SK-MEL-5 (cell line): ENCODE measurements at regions not wholly inside any gene's neighbourhood (a gene's known extent, or its start where the extent isn't known, plus 50 kb on each side); places are given as distances from the start of the nearest gene placed in this dataset.

Experiments
- DNase-seq: peaks from one replicate; pipeline ENCODE4 v3.0.0-alpha.2; 2016; ENCODE audit warnings: low read depth, low spot score
- in situ Hi-C: cut with HindIII; loops from 2 replicates; pipeline ENCODE4 v1.10.0; 2016; ENCODE audit warnings: low sequenced_read_pairs, high pct_unique_total_duplicates, low pct_unique_long_range_greater_than_20kb

DNA sequence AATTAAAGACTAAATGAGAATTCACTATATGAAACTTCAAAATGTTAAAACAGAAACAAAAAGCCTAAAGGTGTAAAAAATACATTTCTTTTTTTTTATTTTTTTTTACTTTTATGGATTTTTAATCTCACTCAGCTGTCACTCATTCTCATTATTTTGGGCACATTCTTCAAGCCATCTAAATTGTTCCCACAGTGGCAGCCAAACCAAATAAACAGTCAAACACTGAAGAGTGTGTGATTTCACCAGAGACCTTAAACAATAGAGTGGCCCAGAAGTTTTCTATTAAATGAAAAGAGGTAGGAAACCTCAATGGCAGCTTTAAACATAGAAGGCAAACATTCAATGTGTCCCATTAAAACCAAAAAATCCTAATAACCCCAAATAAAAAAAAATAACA is 616.1 kb downstream of the OTOL1 start:
- no peak for DNase-seq
- in situ Hi-C loops: no loop called here

DNA sequence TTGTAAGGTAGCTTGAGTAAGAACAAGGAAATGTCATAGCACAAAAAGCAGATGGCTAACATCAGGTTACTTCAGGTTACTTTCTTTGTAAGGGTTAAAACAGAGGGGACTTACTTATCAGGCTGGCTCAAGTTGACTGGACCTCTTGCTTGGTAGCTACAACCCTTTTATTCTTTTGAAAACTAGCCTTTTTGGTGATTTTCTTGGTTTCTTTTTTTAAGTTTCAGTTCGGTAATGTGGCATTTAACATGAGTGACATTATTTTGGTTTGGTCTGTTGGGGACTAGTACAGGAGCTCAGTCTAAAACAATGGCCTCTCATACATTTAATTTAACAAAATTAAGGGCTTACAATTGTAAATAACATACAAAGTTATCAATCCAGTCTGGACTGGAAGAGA is 621.4 kb downstream of the OTOL1 start:
- in situ Hi-C loops: no loop called here
- DNase-seq: no peak

DNA sequence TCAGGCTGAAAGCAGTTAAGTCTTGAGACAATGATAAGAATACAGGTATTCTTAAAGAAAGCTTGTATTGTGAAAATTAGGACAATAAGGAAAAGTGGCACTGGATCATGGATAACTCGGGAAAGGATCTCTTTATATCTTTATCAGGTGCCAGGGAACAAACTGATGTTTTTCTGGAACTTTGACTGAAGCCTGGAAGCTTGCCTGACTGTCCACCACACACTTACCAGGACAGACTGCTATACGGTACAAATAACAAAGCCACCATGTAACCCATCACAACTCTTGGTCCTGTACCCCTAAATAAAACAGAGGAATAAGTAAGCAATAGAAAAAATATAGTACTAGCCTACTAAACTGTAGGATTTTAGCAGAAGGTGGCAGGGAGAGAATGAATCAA is 623.0 kb downstream of the OTOL1 start:
- DNase-seq: no peak
- in situ Hi-C loops: no loop called here

DNA sequence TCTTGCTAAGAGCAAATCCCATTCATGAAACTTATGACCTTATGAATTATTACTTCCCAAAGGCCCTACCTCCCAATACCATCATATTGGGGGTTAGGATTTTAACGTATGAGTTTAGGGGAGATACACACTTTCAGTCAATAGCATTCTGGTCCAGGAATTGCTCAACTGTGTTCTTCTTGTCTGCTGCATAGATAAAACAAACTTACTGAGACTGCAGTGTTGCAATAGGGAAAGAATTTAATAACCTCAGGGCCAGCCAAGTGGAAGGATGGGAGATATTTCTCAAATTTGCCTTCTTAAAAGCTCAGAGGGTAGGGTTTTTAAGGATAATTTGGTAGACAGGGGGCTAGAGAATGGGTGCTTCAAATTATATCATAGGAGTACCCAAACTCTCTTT is 625.8 kb downstream of the OTOL1 start:
- in situ Hi-C loops: no loop called here
- DNase-seq: no peak

DNA sequence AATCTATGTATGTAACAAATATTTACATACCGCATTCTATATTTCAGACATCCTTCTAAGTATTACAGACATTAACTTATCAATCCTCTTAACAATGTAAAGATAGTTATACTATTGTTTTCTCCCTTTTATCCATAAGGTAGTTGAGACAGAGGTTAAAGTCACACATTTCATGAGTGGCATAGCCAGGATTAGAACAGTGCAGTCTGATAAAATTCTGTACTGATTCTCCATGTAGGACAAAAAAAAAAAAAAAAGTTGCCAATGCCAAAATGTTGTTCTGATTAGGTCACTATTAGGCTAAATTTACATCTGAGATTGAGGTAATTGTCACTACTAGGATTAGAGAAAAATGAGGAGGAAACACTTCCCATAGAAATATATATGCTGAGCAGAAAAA is 629.2 kb downstream of the OTOL1 start:
- no peak for DNase-seq

DNA sequence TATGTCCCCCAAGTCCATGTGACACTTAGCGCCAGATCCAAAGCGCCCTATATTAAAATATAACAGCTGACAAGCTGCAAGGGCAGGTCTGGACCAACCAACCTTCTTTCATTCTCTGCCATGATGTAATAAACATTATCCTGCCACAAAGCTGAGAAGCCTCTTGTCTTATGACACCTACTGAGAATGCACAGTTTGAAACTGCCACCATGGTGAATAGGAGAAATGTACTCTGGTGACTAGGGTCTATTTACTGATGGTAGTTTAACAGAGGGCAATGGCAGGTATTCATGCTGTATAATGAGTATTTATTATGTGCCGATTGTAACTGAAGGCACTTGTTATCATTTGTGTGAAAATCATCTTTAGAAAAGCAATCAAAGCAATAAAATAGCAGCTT is 634.0 kb downstream of the OTOL1 start:
- DNase-seq: no peak
- in situ Hi-C loops: no loop called here

More for the DNA sequence above, 629.2 kb downstream of the OTOL1 start:
- in situ Hi-C loops: no loop called here

DNA sequence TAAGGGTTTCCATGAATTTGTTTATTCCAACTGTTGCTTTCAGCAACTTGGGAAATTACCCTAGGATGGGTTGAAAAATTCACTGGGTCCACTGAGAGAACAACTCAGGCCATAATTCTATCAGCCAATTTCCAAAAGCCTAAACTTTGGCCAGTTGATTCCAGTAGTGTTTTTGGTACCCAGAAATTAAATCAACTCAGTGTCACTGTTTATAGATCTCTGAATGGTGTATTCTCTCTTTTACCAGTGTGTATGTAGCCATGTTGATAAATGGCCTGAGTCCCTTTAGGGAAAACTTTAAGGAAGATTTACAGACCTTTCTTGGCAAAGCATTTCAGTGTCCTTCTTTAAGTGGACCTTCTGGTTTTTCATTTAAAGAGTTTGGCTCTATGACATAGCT is 636.4 kb downstream of the OTOL1 start:
- no peak for DNase-seq
- in situ Hi-C loops: no loop called here

DNA sequence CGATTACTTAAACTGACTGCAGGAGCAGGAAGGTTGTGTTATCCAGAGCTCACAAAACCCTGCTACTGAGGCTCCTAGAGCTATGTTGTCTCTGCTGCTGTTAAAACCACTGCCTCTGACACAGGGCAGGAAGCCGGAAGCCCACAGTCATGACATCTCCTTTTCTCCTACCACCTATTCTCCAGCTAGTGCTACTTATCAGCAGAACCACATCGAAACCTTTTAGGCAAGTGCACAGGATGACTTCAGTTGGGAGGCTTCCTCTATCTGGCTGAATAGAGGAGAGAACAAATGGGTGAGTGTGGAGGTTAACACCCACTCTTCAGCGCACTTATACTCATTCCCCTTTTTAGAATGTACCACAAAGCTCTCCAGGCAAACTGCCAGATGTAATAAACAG is 638.0 kb downstream of the OTOL1 start:
- no peak for DNase-seq
- in situ Hi-C loops: no loop called here

DNA sequence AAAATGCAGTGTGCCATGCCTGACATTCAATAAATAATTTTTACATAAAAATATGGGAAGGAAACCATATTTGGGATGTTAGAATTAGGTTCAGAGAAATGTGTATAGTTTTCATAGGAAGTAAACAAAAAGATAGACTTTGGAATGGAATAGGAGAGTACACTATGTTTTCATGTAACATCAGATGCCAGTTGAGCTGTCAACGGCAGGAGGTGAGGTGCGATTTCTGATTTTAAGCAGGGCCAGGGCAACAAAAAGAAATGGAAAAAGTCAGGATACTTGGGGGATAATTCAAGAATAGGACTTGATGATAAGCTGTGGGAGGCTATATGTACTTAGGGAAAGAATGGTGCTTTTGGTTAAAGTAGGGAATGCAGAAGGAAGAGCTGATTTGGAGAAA is 639.5 kb downstream of the OTOL1 start:
- in situ Hi-C loops: no loop called here
- DNase-seq: no peak

DNA sequence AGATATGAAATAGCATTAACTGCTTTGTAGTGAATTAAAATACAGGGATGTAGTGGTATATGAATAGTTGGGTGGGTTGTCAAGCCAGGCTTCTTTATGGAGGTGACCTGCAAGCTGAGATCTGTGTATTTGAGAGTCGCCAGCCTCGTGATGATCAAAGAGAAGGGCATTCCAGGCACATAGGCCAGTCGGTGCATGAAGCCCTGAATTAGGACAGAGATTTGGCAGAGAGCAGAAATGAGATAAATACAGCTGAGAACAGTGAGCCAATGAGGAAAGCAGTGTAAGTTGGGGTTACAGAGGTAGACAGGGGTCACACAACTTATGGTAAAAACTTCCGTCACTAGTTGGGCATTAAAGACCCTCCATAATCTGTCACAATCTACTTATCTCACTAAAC is 641.9 kb downstream of the OTOL1 start:
- in situ Hi-C loops: no loop called here
- DNase-seq: no peak

DNA sequence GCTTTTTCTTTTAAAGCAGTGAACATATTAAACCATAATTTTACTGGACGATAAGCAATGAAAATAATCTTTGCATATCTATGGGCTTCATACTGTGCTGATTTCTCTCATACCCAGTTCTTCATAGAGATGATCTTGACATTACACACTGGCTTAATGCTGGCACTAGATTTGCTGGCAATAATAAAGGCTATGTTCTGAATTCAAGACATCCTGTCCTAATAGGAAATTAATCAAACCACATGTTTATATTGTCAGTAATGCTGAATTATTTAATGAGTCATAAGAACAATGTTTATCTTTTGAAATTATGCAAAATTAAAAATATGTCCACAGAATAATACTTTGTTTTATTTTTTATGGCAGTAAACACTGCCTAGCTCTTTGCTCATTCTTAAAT is 643.2 kb downstream of the OTOL1 start:
- in situ Hi-C loops: no loop called here
- DNase-seq: no peak

DNA sequence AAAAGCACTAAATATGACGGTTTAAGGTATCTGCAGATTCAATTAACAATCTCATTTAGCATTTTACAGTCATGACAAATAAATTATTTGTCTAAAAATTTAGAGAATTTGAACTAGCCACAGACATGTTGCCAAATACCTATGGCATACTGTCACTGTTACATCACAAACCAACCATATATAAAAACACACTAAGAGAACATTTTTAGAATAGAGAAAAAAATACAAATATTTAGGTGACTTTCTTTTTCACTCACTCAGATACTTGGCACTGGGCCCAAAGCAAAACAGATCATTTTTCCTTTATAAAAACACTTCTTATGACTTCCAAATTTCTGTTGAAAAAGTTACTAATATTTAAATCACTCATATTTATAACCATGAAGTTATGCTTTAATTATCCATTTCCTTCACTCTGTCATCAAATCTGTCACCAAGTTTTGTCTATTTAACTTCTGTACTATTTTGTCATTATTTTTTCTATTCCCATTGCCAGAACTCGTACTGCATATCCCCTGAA is 644.7 kb downstream of the OTOL1 start:
- DNase-seq: no peak
- in situ Hi-C loops: no loop called here

DNA sequence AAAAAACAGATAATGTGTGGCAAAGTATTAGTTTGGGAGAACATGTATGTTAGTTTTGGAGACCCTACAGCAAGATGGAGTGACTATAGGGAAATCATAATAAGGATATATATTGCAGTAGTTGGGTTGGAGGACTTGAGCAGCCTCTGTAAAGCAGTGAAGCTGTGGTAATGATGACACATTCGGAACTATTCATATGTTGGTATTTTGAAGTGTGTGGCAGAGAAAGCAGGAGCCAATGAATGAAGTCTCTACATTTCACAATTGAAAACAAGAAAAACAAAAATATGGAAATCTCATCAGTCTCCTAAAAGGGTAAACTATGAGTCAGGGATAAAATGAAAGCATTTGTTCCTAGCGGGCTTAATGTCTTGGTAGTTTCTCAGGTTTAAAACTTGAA is 645.9 kb downstream of the OTOL1 start:
- DNase-seq: no peak
- in situ Hi-C loops: no loop called here

DNA sequence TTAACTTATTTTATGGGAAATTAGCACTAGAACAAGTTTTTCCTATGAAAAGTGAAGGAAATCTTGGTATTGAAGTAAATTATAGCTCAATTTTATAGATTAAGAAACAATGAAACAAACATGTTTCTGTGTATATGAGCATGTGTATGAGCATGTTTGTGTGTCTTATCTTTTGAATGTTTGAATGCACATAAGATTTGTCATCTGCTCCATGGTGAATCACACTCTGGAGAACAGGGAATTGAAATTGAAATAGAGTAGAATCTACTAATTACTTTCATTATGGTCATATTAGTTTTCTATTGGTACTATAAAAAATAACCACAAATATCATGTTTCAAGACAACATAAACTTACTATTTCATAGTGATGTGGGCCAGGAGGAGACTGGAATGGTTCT is 646.6 kb downstream of the OTOL1 start:
- in situ Hi-C loops: no loop called here
- DNase-seq: no peak

DNA sequence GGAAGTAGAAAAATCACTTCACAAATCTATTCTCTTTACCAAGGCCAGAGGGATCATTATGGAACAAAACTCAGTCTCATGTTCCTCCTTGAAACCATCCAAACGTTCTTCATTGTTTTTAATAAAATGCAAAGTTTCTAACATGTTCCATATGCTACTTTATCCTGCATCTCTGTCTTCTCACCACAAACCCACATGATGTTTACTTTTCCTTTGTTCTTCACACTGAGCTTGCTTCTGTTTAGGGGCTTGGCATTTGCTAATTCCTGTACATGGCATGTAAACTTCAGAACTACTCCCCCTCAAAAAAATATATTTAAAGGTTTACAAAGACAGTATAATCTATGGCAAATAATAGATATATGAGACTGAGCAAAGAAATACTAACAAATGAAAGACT is 651.4 kb downstream of the OTOL1 start:
- no peak for DNase-seq
- in situ Hi-C loops: no loop called here

DNA sequence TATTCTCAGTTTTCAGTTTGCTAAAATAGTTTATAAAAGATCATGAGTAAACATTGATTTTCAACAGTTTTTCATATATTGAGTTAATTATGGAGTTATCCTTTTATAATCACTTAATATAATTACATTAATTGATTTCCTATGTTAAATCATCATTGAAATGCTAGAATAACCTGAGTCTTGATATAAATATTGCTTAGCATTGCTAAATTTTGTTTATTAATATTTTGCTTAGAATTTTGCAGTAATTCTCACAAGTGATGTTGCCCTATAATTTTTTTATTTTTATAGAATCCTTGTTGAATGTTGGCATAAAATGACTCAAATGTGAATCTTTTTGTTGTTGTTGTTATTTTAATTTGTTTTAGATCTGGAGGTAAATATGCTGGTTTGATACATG is 654.2 kb downstream of the OTOL1 start:
- DNase-seq: no peak
- in situ Hi-C loops: no loop called here

DNA sequence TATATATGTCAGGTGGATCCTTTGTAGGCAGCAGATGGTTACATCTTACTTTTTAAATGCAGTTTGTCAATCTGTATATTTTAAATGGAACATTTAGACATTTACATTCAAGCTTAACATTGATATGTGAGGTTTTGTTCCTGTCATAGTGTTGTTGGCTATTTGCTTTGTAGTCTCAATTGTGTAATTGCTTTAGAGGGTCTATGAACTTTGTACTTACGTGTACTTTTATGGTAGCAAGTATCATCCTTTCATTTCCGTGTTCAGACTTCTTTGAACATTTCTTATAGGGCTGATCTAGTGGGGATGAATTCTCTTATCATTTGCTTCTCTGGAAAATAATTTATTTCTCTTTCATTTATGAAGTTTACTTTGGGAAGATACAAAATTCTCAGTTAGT is 656.0 kb downstream of the OTOL1 start:
- in situ Hi-C loops: no loop called here
- no peak for DNase-seq

DNA sequence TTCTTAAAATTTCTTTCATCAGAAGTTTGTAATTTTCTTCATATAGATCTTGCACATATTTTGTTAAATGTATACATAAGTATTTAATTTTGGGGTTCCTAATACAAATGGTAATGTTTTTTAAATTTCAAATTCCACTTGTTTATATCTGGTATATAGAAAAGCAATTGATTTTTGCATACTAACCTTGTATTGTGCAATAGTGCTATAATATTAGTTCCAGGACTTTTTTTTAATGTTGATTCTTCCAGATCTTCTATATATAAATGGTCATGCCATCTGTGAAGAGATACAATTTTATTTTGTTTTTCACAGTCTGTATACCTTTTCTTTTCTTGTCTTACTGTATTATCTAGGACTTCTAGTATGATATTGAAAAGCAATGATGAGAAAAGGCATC is 665.0 kb downstream of the OTOL1 start:
- in situ Hi-C loops: no loop called here
- DNase-seq: no peak

DNA sequence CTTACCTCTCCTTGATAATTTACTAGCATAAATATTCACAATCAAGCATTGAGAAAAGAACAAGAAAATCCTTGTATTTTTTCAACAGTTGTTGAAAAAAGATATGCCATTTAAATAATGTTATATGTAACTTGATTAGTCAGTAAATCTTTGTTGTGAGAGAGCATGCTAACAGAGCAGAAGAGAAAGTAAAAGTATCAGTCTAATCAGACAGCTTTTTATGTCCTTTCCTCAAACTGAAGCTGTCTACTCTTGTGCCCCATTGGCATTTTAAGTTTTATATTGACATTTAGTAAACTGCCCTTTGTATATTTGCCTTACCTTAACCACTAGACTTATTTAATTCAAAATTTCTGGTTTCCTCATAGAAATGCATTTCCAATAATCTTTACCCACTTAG is 668.7 kb downstream of the OTOL1 start:
- DNase-seq: no peak
- in situ Hi-C loops: no loop called here

DNA sequence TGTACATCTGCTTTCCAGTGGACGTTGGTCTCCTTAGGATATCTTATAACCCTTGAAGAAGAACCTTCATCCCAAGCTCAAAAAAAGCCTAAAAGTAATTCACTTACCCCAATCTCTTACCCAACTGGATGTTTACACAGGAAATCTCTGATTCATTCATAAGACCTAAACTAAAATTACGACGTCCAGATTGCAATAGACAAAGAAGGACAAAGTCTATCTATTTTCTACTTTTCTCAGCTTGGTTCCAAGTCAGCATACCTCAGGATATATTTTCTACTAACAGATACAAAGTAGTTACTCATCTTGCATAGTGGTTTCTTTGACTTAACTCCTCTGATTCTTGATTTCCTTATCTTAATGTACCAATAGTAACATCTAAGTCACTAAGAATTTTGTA is 669.9 kb downstream of the OTOL1 start:
- DNase-seq: no peak
- in situ Hi-C loops: no loop called here
